NCI-H82 (cell line): ENCODE measurements at regions not wholly inside any gene's neighbourhood (a gene's known extent, or its start where the extent isn't known, plus 50 kb on each side); places are given as distances from the start of the nearest gene placed in this dataset.
"Not testable (repeated sequence)": the region's sequence is repeated elsewhere in the genome, so short reads cannot be mapped to it uniquely, and the experiment has no call there.

Experiments used
- DNase-seq: peaks from one replicate; lab custom pipeline; 2025; lab: John Stamatoyannopoulos, UW

DNA sequence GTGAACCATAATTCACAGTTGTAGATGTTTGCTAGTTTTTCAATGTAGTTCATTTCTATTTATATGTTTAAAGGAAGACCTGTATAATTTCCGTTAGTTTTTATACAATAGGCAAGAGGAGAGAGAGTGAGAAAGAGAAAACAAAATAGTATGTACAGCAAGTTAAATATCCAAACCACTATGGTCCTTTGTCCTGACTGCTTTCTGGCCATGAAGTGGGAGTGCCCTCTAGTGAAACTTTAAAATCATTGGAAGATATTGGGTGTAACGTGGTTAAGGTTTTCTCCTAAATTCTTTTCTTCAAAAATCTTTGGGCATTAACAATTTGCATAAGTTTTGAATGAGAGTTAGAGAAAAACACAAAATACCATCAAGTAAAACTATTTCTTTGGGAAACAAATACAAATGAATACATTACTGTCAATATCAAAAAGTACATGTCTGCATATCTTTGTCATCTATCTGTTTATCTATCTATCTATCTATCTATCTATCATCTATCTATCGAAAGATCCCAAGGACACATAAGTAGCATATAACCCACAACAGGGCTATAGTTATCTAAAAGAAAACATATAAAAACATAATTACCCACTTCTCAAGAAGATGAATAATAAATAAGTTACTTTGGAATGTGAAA lies 534.6 kb upstream of the ATP11B start:
- DNase-seq, result peak; percentile 45

- DNase-seq, result peak; percentile 53
Measured at GRCh38 chr3:182259579-182259978, 533.7 kb upstream of the ATP11B start.

DNA sequence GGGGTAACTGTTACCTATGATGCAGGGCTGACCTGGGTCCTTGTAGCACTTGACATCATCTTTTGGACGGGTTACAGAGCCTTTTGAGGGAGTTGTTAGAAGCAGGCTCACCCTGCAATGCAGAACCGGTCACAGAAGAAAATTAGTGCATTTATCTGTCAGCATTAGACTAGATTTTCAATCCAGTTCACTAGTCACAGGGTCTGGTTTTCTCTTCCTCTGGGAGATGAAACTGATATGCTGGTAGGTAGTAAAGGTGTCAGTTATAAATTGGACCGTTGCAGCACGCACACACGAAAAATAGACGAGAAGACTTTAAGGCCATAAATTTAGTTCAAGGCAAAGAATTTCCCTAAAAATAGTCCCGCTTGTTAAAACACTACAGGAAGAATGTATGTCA lies 532.3 kb upstream of the ATP11B start:
- DNase-seq, result no peak

- DNase-seq, result no peak
Measured at GRCh38 chr3:182268711-182269110, 524.6 kb upstream of the ATP11B start.

- DNase-seq, result no peak
Measured at GRCh38 chr3:182276512-182276911, 516.8 kb upstream of the ATP11B start.

DNA sequence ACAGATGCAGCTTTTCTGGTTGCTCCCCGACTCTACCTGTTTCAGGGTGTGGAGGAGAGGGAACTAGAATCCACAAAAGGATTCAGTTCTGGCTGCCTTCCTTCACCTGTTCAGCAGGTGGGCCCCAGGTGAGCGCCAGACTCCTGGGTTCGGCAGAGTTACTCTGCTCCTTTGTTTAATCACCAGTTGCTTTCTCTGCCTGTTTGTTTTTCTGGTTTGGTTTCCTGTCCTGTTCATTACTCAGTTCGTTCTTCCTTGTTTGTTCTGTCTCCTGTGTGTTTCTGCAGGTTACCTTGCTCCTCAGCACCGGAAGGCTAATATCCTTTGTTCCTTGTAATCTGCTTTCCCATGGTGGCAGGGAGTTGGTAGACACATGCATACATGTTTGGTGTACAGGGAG lies 508.5 kb upstream of the ATP11B start:
- no peak for DNase-seq

GRCh38 chr3:182292591-182292990 lies 500.7 kb upstream of the ATP11B start:
- no peak for DNase-seq

GRCh38 chr3:182294256-182294655 lies 499.0 kb upstream of the ATP11B start:
- DNase-seq, result no peak

- no peak for DNase-seq
Measured at GRCh38 chr3:182294696-182295095, 498.6 kb upstream of the ATP11B start.

- no peak for DNase-seq
Measured at GRCh38 chr3:182300266-182300665, 493.0 kb upstream of the ATP11B start.

DNA sequence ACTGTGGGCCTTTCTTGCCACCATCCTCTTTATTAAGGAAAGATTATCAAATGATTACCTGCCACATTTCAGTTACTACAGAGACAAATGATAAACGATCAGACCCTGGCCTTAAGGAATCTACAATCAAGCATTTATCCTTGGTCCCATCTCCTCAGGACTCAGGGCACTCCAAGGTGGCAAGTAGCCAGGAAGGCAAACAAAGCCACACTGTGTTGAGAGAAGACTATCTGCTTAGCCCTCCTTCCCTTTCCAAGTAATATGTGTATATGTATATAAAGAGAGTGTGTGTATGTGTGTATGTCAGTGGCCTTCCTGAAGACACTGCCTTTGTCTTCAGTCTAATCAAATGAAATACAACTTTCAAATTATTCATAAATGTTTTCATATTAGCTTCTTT lies 490.1 kb upstream of the ATP11B start:
- DNase-seq, result no peak

DNA sequence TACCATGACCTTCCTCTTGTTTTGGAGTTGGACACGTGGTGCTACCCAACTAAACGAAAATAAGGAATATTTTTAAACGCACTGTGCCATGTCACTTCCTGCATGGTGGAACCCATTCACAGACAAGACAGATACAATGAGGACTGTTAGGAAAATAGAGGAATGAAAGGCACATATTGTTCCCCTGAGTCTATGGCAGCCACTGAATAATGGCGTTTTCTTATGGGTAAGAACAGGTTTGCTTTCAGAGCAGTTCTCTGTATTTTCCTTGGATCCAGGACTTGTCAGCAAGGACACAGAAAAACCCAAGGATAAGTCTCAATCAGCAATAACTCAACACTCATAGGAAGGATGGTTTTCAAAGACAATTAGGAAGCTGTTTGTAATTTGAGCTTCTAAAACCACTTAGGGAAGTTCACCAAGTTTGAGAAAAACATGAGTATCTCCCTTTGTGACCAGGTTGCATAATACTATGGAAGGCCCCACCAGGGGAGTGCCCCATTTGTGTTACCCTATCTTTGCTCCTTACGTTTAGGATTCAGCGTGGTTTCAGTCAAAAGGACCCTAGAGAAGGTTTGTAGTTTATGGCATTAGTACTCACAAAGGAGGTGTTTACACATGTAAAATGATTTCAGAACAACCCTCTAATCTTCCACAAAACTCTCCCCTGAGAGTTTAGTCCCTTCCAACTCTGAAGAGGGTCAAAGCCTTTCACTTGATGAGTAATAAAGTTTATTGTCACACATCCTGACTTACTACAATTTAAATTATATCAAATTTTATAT lies 487.2 kb upstream of the ATP11B start:
- no peak for DNase-seq

GRCh38 chr3:182308328-182308727 lies 485.0 kb upstream of the ATP11B start:
- no peak for DNase-seq

- no peak for DNase-seq
Measured at GRCh38 chr3:182309120-182309519, 484.2 kb upstream of the ATP11B start.

GRCh38 chr3:182315313-182315712 lies 478.0 kb upstream of the ATP11B start:
- no peak for DNase-seq

- no peak for DNase-seq
Measured at GRCh38 chr3:182323126-182323700, 470.1 kb upstream of the ATP11B start.

DNA sequence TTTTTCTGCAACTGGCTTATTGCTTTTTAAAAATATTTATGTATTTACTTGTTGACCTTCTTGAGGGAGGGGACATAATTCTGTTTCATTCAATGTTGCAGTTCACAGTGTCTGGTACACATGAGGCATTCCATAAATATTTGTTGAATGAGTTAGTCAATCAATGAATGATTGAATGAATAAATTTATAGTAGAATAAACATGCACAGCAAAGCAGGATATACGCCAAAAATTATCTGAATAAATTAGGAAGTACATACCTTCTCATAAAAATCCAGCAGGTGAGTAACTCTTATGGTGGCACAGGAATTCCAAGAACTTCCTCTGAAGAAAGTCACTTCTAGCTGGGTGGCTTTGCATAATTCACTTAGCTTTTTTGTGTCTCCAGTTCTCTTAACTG lies 469.4 kb upstream of the ATP11B start:
- DNase-seq, result no peak

- no peak for DNase-seq
Measured at GRCh38 chr3:182325213-182325950, 467.9 kb upstream of the ATP11B start.

GRCh38 chr3:182327196-182327681 lies 466.1 kb upstream of the ATP11B start:
- no peak for DNase-seq

DNA sequence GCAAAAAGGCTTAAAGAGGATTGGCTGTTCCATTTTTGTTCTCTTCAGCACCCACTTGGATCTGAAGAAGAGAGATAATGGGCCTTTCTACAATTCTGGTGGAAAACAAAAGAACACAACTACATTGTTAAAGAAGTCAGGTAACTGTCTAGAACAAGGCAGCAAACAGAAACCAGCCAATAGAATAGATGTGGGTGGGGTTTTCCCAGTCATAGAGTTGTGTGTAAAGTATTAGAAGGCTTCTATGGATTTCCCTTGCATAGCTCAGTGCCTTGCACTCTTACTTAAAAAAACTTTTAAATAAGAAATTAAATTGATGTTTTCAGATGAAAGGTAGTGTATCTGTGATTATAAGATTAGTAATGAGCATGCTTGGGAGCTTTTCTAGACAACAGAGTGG lies 462.7 kb upstream of the ATP11B start:
- no peak for DNase-seq

GRCh38 chr3:182331341-182331740 lies 462.0 kb upstream of the ATP11B start:
- no peak for DNase-seq

DNA sequence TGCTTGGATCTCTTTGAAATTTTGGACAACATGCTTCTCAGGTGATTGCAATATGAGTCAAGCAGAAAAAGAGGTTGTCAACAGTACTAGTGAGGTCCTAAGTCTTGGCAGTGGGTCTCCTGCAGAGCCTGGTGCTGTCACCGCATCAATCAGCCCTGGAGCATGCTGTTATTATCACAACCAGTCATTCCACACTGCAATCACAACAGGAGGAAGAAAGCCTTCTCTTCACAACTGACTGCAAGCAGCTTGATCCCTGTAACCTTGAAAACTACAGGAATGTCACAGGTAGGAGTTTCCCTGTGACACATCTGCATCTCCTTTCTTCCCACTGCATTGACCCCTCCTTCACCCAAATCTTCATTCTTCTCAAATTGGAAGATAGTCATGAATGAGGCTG lies 451.1 kb upstream of the ATP11B start:
- no peak for DNase-seq

- not testable (repeated sequence) for DNase-seq
Measured at GRCh38 chr3:182344026-182344425, 449.3 kb upstream of the ATP11B start.
